ENCODE measurements at regions not wholly inside any gene's neighbourhood (a gene's known extent, or its start where the extent isn't known, plus 50 kb on each side); places are given as distances from the start of the nearest gene placed in this dataset.

- POLR2A ChIA-PET = no interaction called here
- H3K4me3 ChIP-seq = no peak overlapping the region
- no peak overlapping the region for H3K4me2 ChIP-seq (ENCODE audit: control insufficient read depth, insufficient read depth)
- RAD21 ChIA-PET (ENCODE audit: unreplicated experiment) = no interaction called here
- H3K4me1 ChIP-seq (ENCODE audit: control insufficient read depth, insufficient read depth, low read length) = no peaks in the 10 kb centered on the region
- SMC1A ChIA-PET (ENCODE audit: uncharacterized antibody, unreplicated experiment) = no interaction called here
- H3K9ac ChIP-seq (ENCODE audit: control insufficient read depth, insufficient read depth, low read length) = no peak overlapping the region
- DNase-seq (ENCODE audit: low read depth, low spot score) = no peak
- no peaks in the 10 kb centered on the region for H3K27me3 ChIP-seq (replicated peaks in 1 of 2; ENCODE audit: control insufficient read depth in 2 of 2, insufficient read depth in 2 of 2, low read length in 1 of 2)
- BruUV-seq (replicated peaks) = no TSS peak
- H3K79me2 ChIP-seq (ENCODE audit: control insufficient read depth, insufficient read depth, low read length) = no peaks in the 10 kb centered on the region
- no peaks in the 10 kb centered on the region for H4K20me1 ChIP-seq (ENCODE audit: control insufficient read depth, insufficient read depth)
- ATAC-seq = no peak
- 36% methylated on average over 5 of the region's 5 CpGs for WGBS (ENCODE audit: insufficient coverage, insufficient replicate concordance, low lambda C conversion rate, missing lambda C conversion rate)
- no peak overlapping the region for H3K27ac ChIP-seq (ENCODE audit: control insufficient read depth, insufficient read depth)
- intact Hi-C loops (cut with micrococcal nuclease; ENCODE audit: unreplicated experiment) = no loop called here
- in situ Hi-C loops (cut with MboI) = no loop called here
- CTCF ChIA-PET = interaction anchor here (0.9 to 1.3 kb wide), 2 partner anchors 9 to 25 kb away, joined by 3 to 4 read pairs; no protein-coding TSS in a partner anchor
- FAIRE-seq = no peak
- no peaks in the 10 kb centered on the region for H3K9me3 ChIP-seq (replicated peaks; ENCODE audit: control insufficient read depth, insufficient read depth, low read length)
- H2AFZ ChIP-seq (ENCODE audit: control insufficient read depth, low read depth, low read length) = no peak overlapping the region
- H3K36me3 ChIP-seq (ENCODE audit: control insufficient read depth in 2 of 2, insufficient read depth in 2 of 2, low read length in 1 of 2) = no peaks in the 10 kb centered on the region
- no peak for TF ChIP-seq RFX5 (IDR thresholded peaks at IDR 0.05; ENCODE audit: low read depth, low read length)
- TF ChIP-seq ZNF622 (IDR thresholded peaks at IDR 0.05) = no peak
- TF ChIP-seq SUPT20H (IDR thresholded peaks at IDR 0.05; ENCODE audit: borderline replicate concordance, control insufficient read depth, low read depth, low read length) = no peak
- TF ChIP-seq PKNOX1 (IDR thresholded peaks at IDR 0.05) = no peak
- TF ChIP-seq BCL11A (IDR thresholded peaks at IDR 0.05; ENCODE audit: low read depth, low read length) = no peak
- no peak for TF ChIP-seq TBL1XR1 (IDR thresholded peaks at IDR 0.05; ENCODE audit: low read depth, low read length)
- no peak for TF ChIP-seq ETV6 (conservative IDR thresholded peaks at IDR 0.05 in 1 of 2, IDR thresholded peaks at IDR 0.05 in 1 of 2; ENCODE audit: borderline replicate concordance in 1 of 2, low read depth in 1 of 2)
- no peak for TF ChIP-seq E2F4 (IDR thresholded peaks at IDR 0.05; ENCODE audit: low read depth, low read length)
- no peak for TF ChIP-seq ZNF24 (IDR thresholded peaks at IDR 0.05)
- no peak for TF ChIP-seq SREBF1 (IDR thresholded peaks at IDR 0.05; ENCODE audit: low read length)
- TF ChIP-seq ZBTB33 (IDR thresholded peaks at IDR 0.05) = no peak
- no peak for TF ChIP-seq CUX1 (IDR thresholded peaks at IDR 0.05; ENCODE audit: insufficient replicate concordance, low read depth, low read length)
- no peak for TF ChIP-seq MEF2A (IDR thresholded peaks at IDR 0.05; ENCODE audit: insufficient read depth, low read depth, low read length)
- TF ChIP-seq SMARCA5 (IDR thresholded peaks at IDR 0.05) = no peak
- no peak for TF ChIP-seq SP1 (IDR thresholded peaks at IDR 0.05; ENCODE audit: low read depth, low read length)
- no peak for TF ChIP-seq NR2F1 (conservative IDR thresholded peaks at IDR 0.05)
- TF ChIP-seq JUND (IDR thresholded peaks at IDR 0.05; ENCODE audit: low read depth, low read length) = no peak
- no peak for TF ChIP-seq BRCA1 (IDR thresholded peaks at IDR 0.05; ENCODE audit: low read depth, low read length)
Observed at GRCh38 chr7:29619111-29619510, 55.5 kb downstream of the PRR15 start.

Measured in GM12878 (cell line).